ENCODE measurements at regions not wholly inside any gene's neighbourhood (a gene's known extent, or its start where the extent isn't known, plus 50 kb on each side); places are given as distances from the start of the nearest gene placed in this dataset.

- ChIA-PET CTCF (interaction anchor here (1.0 to 5.9 kb wide), 15 partner anchors 259 to 1286 kb away, joined by 3 to 51 read pairs (median 6); no protein-coding TSS in a partner anchor), POLR2A (interaction anchor here (0.9 kb wide), 1 partner anchor 416 kb away, joined by 3 read pairs; no protein-coding TSS in a partner anchor)
- Histone ChIP-seq H3K4me3 (ENCODE audit: low read depth, low read length) (peak overlapping the region; percentile 66), H3K9me3 (ENCODE audit: control insufficient read depth, insufficient read depth, low read length) (peaks cover 13% of the 10 kb centered on the region; the same call in 1 of the 2 replicates), H3K27ac (ENCODE audit: low read depth, low read length) (no peak overlapping the region), H3K27me3 (ENCODE audit: control insufficient read depth, insufficient read depth, low read length) (peaks cover 32% of the 10 kb centered on the region)
- DNase-seq (ENCODE audit: low read depth, low spot score) = no peak
- no peak for TF ChIP-seq CTCF (IDR thresholded peaks at IDR 0.05; ENCODE audit: low read depth, low read length)
Measured at GRCh38 chr11:16612566-16613261, 125.7 kb upstream of the C11orf58 start.

DNA sequence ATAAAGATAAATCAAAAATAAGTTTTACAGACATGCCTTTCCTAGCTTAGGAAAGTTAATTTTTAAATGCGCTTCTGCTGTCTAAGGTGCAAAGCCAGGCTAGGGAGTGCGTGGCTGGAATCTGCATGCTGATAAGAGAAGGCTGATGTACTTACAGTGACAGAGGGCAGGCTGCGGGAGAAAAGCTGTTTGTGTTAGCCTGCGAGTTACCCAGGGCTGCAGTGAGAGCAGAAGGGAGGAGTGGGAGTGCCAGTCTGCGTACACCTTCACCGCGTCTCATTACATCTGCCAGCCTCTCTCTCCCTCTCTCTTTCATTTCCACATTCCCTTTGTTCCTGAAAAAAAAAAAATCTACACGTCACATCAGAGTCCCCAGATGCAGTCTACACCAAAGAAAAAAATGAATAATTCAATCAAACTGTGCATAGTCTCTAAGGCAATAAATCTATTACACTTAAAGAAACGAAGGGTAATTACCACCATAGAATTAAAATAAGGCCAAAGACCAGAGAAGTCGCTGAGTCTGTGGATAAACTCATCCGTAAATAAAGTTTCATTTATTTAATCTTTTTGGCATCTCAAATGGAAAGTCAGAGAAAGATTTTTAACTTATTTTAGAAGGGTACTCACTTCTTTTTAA lies 126.4 kb upstream of the C11orf58 start:
- Histone ChIP-seq H3K27ac (ENCODE audit: low read depth, low read length) (no peak overlapping the region), H3K4me3 (ENCODE audit: low read depth, low read length) (no peak overlapping the region; the same call in 1 of the 2 replicates), H3K27me3 (ENCODE audit: control insufficient read depth, insufficient read depth, low read length) (peaks cover 32% of the 10 kb centered on the region), H3K9me3 (ENCODE audit: control insufficient read depth, insufficient read depth, low read length) (peaks cover 13% of the 10 kb centered on the region; the same call in 1 of the 2 replicates)
- ChIA-PET CTCF (interaction anchor here (1.1 to 5.9 kb wide), 5 partner anchors 511 to 1285 kb away, joined by 3 to 51 read pairs (median 3); no protein-coding TSS in a partner anchor), POLR2A (no interaction called here)
- TF ChIP-seq CTCF (IDR thresholded peaks at IDR 0.05; ENCODE audit: low read depth, low read length) = no peak
- DNase-seq (ENCODE audit: low read depth, low spot score) = no peak

DNA sequence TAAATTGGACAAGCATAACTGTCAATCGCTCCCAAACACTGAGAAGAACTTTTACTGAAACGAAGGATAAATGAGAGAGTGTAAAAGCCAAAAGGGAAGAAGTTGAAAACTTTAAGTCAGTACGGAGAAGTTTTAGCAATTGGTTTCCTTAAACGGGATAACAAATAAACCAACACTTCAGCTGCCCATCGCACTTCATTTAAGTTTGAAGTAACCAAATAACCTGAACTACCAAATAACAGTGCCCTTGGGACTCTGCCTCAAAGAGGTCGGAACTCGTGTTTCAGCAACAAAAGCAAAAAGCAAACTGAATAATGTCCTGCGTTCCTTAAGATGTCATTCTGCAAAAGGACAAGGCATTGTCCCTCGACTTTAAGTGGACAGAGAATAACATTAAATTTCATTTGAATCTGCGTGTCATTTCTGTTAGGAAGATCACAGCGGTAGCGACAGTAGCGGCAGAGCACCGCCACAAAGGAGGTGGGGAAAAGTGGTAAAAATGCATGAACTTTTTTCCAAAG lies 127.0 kb upstream of the C11orf58 start:
- ChIA-PET POLR2A (no interaction called here), CTCF (interaction anchor here (1.7 to 5.9 kb wide), 2 partner anchors 963 to 1284 kb away, joined by 3 to 51 read pairs; no protein-coding TSS in a partner anchor)
- DNase-seq (ENCODE audit: low read depth, low spot score) = no peak
- Histone ChIP-seq H3K27me3 (ENCODE audit: control insufficient read depth, insufficient read depth, low read length) (peaks cover 32% of the 10 kb centered on the region), H3K27ac (ENCODE audit: low read depth, low read length) (no peak overlapping the region), H3K9me3 (ENCODE audit: control insufficient read depth, insufficient read depth, low read length) (peaks cover 13% of the 10 kb centered on the region; the same call in 1 of the 2 replicates), H3K4me3 (ENCODE audit: low read depth, low read length) (no peak overlapping the region)
- TF ChIP-seq CTCF (IDR thresholded peaks at IDR 0.05; ENCODE audit: low read depth, low read length) = no peak

GRCh38 chr11:16610738-16611388 lies 127.6 kb upstream of the C11orf58 start:
- H3K27me3 ChIP-seq (ENCODE audit: control insufficient read depth, insufficient read depth, low read length) = peaks cover 32% of the 10 kb centered on the region
- H3K27ac ChIP-seq (ENCODE audit: low read depth, low read length) = no peak overlapping the region
- ChIA-PET POLR2A (no interaction called here), CTCF (interaction anchor here (5.9 kb wide), 1 partner anchor 962 kb away, joined by 51 read pairs; no protein-coding TSS in a partner anchor)
- DNase-seq (ENCODE audit: low read depth, low spot score) = no peak
- H3K4me3 ChIP-seq (ENCODE audit: low read depth, low read length) = no peak overlapping the region
- H3K9me3 ChIP-seq (ENCODE audit: control insufficient read depth, insufficient read depth, low read length) = peaks cover 13% of the 10 kb centered on the region; the same call in 1 of the 2 replicates
- TF ChIP-seq CTCF (IDR thresholded peaks at IDR 0.05; ENCODE audit: low read depth, low read length) = no peak
